HG03095 (cell line): ENCODE measurements at regions not wholly inside any gene's neighbourhood (a gene's known extent, or its start where the extent isn't known, plus 50 kb on each side); places are given as distances from the start of the nearest gene placed in this dataset.
"Not testable (repeated sequence)": the region's sequence is repeated elsewhere in the genome, so short reads cannot be mapped to it uniquely, and the experiment has no call there.

Source experiments
- ATAC-seq: cut with Tn5 transposase; IDR thresholded peaks from one replicate; pipeline ENCODE4 v1.9.1; 2021; ENCODE audit warnings: moderate library complexity; ENCODE audit not compliant: unreplicated experiment

DNA sequence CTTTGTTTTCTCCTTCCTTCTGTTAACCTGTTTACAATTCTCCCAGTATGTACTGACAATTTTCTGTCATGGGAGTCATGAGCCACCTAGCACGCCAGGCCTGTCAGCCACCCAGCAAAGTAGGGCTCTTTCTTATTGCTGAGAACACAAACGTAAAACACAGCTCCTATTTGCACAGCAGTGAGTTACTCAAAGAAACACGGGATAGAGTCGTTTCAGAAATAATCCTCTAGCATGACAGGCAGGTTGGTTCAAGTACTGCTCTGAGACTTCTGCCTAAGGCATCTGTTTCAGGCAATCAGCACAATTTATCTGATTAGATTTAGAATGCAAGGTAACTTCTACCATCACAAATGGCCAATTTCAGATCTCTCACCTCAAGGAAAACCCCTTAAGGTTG lies 88.8 kb downstream of the CD24 start:
- ATAC-seq, result no peak

- ATAC-seq, result no peak
Measured at GRCh38 chr6:106884576-106884975, 90.0 kb downstream of the CD24 start.

- no peak for ATAC-seq
Measured at GRCh38 chr6:106883808-106884262, 90.7 kb downstream of the CD24 start.

DNA sequence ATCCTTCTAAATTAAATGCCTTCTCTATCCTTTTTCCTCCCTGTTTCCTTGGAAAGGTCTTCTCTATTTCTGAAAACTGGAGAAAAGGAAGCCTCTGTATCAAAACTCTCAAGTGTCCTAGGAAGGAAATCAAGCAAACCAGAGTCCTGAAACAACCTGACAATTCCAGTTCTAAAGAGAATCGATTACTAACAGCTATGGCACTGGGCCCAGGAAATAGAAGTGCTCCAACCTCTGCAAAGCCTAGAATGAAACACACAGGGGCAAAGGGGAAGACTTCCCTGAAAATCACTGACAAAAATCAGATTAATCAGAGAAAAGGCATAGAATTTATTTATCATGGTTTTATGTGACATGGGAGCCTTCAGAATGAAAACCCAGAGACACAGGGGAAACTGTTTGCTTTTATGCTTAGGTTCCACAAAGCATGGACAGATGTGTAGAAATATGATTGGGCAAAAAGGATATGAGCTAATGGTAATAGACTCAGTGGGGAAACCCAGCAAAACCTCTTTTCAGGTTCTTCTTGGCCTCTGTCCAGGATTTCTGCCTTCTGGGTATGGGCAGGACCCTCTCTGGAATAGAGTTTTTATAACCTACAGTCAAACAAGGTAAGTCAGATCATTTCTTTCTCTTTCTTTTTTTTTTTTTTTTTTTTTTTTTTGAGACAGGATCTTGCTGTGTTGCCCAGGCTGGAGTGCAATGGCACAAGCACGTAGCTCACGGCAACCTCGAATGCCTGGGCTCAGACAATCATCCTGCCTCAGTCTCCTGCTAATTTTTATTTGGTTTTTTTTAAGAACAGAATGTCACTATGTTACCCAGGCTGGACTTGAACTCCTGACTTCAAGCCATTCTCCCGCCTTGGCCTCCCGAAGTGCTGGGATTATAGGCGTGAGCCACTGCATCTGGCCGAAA lies 91.7 kb downstream of the CD24 start:
- no peak for ATAC-seq

DNA sequence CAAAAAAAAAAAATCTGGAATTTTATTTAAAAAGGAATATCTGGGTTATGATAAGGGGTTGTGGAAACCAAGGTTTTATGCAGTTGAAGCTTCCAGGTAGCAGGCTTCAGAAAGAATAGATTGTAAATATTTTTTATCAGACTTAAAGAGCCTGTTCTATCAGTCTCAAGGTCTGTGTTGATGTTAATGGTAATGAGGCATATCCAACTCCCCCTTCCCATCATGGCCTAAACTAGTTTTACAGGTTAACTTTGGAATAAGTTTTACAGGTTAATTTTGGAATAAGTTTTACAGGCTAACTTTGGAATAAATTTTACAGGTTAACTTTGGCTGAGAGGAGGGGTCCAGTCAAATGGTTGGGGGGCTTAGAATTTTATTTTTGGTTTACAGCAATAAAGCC lies 92.4 kb downstream of the CD24 start:
- ATAC-seq, result no peak

DNA sequence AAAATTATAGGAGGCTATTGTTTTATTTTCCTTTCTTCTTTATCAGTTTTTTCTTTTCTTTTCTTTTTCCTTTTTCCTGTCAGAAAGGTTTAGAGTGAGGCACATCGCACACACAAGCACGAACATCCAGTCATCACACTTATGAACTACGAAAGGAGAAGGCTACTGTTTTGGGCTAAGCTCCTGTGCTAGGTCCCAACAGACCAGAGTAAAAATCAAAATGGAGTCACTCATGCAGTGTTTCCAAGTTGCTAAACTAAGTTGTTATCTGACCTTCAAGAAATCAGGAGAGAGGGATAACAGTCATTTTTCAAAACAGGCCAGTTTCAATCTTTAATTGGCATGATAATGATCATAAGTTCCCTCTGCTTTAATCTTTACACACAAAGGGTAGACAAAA lies 93.6 kb downstream of the CD24 start:
- ATAC-seq, result no peak

DNA sequence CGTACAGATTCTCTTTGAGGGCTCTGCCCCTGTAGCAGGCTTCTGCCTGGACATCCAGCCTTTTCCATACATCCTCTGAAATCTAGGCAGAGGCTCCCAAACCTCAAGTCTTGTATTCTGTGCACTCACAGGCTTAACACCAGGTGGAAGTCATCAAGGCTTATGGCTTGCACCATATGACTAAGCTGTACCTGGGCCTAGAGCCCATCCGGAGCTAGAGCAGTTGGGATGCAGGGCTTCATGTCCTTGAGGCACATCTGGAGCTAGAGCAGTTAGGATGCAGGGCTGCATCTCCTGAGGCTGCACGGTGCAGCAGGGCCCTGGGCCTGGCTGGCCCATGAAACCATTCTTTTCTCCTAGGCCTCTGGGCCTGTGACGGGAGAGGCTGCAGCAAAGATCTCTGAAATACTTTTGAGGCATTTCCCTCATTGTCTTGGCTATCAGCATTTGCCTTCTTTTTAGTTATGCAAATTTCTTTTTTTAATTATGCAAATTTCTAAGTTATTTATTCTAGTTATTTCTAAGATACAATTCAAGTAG lies 98.7 kb downstream of the CD24 start:
- ATAC-seq, result no peak

GRCh38 chr6:106874481-106874880 lies 100.0 kb downstream of the CD24 start:
- no peak for ATAC-seq

GRCh38 chr6:106872049-106872448 lies 102.5 kb downstream of the CD24 start:
- ATAC-seq, result no peak

DNA sequence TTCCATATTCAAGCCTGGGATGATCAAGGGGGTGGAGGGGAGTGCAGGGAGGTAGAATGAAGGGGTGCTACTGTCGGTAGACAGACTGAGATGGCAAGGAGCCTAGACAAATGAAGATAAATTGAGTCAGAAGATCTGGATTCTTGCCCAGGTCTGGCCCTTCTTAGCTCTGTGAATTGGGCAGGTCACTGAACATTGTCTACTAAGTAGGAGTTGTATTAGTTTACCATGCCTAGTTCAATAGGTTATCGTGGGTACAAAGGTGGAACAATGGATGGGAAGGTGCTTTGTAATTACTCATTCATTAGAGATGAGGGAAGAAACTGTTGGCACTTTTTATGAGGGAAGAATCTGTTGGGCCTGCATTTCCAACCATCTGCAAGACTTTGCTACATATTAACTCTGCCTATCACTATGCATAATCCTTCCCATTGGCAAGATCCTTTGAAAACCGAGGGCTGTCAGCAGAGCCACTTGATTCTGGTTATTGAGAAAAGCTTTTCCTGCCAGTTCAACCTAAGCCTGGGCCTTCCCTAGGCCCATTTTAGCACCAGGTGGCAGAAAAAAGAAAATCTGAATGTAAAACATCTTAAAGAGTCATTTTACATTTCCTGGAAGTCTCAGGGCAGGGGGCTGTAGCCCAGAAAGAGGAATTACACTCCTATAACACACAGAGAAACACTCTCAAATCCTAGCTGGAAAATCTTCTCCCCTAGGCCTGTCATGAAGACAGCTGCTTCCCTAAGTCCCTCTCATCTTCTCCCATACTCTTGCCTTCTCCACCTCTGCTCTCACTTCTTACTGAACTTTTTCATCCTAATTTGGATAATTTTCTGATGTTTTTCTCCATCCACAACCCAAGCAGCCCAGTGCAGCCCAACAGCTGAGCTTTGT lies 103.5 kb downstream of the CD24 start:
- ATAC-seq, result no peak

DNA sequence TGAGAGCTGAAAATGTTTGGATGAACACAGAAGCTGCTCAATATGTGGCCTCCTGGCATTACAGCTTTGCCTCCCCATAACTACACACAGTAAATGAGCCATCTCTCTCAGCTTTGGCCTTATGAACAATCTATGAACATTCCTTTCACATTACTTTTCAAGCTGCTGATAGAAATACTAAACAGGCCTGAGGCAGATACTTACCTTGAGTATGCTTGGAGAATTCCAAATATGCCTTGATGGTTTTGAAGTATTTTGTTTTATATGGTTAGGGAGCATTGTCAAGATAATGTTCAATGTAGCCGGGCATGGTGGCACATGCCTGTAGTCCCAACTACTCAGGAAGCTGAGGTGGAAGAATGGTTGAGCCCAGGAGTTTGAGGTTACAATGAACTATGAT lies 104.5 kb downstream of the CD24 start:
- no peak for ATAC-seq

DNA sequence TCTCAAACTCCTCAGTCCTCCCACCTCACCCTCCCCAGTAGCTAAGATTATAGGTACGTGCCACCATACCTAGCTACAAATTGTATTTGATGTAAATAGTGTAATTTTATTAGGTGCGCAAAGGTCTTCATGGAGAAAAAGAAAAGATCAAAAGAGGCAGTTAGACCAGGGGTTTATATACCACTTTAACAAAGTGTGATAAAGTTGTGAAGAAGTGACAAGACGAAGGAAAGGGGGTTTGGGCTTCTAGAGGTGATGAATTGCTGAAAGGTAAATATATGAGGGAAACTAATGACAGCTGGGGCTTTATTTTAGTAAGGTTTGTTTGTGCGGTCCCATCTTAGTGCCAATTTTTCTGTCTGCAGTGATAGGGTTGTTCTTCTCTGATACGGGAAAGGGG lies 105.3 kb downstream of the CD24 start:
- no peak for ATAC-seq

DNA sequence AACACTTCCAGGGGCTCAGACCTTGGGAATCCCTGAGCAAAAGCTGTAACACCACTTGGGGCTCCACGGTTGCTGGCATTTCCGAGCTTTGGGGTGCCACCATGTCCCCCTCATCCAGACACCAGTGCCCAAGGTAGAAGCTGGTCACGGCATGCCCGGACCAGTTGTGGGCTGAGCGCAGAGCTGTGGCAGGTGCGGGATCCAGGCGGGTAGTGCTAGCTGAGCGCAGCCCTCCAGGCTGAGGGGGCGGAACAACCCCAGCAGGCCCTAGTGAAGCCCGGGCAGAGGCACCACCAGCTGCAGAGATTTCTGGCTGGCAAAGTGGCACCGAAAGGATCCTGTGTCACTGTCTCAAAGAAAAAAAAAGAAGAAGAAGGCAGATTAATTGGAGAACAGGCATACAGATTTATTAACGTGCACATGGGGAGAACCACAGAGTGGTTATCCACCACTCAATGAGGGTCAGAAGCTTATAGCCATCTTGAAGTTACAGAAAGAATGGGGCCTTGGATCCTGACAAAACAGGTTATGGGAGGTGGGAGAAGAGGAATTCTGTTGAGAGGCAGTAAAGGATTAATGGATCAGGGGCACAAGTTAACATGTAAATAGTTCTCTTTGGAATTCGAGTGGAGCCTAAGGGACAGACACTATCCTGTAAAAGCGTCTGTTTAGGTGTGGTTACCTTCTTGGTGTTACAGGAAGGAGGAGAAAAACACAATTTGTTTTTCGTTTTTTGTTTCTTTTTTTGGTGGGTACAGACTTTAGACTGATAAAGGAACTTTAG lies 107.5 kb downstream of the CD24 start:
- ATAC-seq, result no peak

DNA sequence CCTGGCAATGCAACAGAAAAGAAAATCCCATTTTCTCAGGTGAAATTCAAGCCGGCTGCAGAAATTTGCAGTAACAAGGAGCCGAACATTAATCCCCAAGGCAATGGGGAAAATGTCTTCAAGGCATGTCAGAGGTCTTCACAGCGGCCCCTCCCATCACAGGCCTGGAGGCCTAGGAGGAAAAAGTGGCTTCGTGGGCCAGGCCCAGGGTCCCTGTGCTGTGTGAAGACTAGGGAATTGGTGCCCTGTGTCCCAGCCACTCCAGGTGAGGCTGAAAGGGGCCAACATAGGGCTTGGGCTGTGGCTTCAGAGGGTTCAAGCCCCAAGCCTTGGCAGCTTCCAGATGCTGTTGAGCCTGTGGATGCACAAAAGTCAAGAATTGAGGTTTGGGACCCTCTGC lies 111.7 kb downstream of the CD24 start:
- ATAC-seq, result no peak

DNA sequence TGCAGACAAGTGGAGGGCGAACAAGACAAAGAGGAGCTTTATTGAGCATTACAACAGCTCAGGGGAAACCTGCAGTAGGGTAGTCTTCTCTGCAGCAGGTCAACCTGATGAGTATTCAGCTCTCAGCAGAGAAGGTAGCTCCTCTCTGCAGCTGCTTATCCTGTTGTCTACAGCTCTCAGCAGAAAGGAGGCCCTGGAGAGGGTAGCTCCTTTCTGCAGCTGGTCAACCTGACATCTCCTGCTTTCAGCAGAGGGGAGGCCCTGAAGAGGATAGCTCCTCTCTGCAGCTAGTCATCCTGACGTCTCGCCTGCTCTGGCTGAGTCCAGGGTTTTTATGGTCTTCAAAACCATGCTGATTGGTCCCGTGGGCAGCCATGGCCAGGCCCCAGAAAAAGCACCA lies 113.6 kb downstream of the CD24 start:
- no peak for ATAC-seq

DNA sequence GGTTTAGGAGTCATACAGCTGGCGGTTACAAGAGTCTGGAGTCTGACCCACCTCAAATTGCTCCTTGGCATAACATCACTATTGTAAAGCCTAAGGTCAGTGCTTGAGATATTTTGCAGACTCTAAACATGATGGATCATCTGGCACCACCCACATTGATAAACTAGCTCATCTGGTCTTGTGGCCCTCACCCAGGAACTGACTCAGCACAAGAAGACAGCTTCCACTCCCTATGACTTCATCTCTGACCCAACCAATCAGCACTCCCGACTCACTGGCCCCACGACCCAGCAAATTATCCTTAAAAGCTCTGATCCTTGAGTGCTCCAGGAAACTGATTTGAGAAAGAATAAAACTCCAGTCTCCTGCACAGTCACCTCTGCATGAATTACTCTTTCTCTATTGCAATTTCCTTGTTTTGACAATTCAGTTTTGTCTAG lies 115.9 kb downstream of the CD24 start:
- ATAC-seq, result no peak

DNA sequence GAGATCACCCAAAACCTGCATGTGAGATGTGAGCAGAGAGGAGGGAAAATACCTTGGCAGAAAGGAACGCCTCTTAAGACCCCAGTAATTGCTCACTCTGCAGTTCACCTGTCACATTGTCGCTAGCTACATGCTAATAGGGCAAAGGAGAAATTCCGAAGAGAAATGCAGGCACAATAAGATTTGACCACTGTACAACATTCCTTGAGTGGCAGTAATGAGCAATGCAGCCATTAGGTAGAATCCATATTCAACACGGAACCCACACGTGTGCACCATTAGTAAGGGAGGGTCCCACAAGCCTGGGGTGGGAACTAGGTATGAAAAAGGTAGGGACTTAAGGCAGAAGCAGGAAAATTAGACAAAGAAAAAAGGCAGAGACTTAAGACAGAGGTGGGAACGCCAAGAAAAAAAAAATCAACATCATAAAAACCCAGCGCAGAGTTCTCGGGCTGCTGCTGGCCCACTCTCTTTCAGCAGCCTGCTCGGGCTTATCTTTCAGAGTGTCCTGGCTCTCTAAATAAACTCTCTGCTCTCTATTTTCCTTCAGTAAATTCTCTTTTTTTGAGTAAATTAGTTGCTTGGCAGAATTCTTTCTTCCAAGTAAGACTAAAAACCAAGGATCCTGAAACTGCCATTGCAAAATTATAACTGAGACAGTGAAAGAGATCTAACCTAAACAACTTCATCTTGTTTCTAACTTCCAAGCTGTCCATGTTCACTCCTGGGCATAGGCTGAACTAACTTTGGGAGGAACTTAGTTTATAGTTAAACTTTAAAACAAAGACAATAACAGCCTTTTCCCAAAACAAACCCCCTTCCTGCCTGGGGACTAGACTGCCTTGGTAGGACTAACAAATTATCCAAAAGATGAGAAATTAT lies 116.5 kb downstream of the CD24 start:
- no peak for ATAC-seq

GRCh38 chr6:106857310-106857709 lies 117.2 kb downstream of the CD24 start:
- not testable (repeated sequence) for ATAC-seq

GRCh38 chr6:106856227-106856874 lies 118.2 kb downstream of the CD24 start:
- ATAC-seq, result no peak
